ENCODE measurements at regions not wholly inside any gene's neighbourhood (a gene's known extent, or its start where the extent isn't known, plus 50 kb on each side); places are given as distances from the start of the nearest gene placed in this dataset.
"Not testable (repeated sequence)": the region's sequence is repeated elsewhere in the genome, so short reads cannot be mapped to it uniquely, and the experiment has no call there.

DNA sequence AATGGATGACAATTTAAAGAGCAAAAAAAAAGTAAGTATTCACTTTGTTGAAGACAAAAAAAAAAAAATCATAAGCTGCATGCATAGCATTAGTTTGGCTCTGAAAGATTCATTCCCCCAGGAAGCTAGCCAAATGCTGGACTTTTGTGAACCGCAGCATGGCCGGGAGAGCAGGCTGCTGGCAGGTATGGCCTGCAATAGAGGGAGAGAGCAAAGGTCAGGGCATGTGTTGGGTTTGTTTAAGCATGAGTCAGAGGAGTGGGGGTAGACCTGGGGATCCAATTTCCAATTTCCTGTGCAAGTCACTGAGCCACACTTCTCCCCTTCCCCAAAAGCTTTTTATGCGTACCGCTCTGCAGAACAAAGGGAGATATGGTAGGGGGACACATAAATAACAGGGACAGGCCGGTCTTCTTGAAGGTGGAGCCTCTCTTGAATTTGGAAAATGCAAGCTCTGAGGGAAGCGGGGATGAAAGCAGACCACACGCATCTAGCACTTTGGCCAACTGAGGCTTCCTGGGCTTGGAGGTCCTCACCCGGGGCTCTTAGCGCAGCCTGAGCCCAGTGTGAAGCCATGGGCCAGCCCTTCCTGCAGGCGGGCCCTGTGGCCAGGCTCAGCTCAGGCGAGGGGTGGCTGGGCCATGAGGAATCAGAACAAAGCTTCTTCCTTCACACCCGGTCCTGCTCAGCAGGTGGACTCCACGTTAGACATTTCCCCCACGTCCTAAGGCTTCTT, 171.1 kb downstream of the TOMM20 start:
- no peak for DNase-seq

DNA sequence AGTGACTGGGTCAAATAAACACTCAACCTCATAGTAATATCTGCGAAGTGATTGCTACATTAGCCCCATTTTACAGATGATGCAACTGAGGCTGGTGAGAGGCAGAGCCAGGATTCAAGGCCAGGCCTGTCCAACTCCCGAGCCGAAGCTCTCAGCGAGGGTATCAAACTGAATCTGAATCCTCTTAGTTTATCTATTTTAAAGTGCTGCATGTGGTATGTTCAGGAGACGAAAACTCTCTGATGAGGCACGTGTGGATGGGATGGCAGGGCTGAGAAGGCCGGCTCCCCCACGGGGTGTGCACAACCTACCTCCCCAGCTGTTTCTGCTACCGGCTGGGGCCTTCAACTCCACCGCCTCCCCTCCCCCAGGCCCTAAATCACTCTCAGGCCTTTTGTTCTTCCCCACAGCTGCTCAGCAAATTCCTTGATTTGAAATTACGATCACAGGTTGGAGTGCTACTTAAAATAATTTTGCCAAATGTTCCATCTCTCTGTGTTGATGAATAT, 171.8 kb downstream of the TOMM20 start:
- DNase-seq, result no peak

DNA sequence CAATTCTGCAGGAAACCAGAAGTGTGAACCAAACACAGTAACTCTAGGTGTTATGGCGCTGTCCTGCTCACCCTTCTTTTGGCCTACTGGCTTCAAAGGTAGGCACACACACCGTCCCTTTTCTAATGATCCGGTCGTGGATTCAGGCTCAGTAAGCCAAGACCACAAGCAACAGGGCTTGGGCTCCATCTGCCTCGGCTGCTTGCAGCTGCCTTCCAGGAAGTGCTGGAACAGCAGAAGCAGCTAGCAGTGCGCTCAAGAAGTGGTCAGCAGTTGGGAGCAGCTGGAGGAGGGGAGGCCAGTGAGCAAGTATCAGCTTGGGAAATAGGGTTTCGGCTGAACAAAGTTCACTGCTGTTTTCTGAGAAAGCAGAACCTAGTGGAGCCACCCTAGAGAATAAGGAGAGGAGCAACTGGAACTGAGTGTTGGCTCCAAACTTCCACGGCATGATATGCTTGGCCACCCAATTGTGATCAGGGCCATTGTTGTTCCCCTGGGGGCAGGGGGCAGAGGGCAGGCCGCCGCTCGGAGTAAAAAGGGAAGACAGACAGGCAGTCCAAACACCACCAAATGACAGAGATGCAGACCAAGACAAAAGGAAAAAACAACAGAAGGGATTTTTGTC, 173.4 kb downstream of the TOMM20 start:
- DNase-seq, result peak; percentile 95 to 97

DNA sequence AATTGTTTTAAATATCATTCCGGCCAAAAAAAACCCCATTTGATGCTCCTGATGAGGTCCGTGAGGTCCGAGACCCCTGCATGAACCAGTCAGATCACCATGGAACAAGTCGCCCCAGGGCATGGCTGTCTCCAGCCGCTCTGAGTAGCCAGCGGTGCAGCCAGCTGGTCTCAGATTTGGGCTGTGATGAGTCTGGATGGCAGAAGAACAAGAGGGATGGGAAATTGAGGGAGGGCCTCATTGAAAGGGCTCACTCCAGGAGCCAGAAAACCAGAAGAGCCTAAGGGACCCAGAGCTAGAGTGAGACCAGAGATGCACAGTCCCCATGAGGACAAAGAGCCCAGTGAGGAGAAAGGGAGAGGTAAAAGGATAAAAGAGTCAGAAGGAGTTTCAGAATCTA, 174.0 kb downstream of the TOMM20 start:
- no peak for DNase-seq

DNA sequence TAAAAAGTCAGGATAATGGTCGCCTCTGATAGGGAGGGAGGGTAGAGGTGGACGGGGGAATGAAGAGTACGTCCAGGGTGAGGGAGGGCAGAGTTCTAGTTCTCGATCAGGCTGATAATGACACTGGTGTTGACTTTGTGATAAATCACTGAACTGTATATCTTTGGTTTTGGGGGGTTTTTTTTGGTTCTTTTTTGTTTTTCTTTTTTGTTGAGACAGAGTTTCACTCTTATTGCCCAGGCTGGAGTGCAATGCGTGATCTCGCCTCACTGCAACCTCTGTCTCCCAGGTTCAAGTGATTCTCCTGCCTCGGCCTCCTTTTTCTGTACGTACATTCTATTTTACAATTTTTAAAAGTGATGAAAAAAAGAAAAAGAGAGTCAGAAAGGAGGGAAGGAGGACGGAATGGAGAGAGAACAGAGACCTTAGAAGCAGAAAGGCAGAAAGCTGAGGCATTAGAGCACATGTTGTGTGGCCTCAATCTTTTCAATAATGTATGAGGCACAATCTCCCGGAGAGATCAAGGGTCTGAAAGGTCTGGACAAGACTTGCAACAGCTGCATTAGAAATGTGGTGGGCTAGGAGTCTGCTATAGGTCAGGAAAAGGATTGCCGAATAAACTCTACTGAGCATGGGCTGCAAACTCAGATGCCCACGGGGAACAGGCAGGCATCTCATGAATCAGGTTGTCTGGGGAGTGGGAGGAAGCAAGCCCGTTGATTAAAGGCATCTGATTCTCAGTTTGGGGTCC, 174.8 kb downstream of the TOMM20 start:
- no peak for DNase-seq

DNA sequence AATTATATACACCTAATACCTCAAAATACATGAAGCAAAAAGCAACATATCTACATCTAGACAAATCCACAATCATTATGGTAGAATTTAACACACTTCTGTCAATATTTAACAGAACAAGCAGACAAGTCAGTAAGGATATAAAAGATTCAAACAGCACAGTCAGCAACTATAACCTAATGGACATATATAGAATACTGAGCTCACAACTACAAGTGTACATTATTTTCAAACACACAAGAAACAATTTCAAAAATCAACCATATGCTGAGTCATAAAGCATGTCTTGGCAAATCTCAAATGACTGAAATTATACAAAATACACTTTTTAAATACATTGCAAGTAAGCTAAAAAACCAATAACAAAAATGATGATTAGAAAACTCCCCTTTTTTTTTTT, 178.0 kb downstream of the TOMM20 start:
- DNase-seq, result no peak

DNA sequence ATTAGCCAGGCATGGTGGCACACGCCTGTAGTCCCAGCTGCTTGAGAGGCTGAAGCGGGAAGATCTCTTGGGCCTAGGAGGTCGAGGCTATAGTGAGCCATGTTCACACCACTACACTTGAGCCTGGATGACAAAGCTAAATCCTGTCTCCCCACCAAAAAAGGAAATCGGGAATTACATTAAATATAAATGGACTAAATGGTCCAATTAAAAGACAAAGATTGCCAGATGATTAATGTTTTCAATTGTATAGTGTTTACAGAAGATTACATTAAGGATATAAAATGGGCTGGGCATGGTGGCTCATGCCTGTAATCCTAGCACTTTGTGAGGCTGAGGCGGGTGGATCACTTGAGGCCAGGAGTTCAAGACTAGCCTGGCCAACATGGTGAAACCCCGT, 179.1 kb downstream of the TOMM20 start:
- DNase-seq, result not testable (repeated sequence)

DNA sequence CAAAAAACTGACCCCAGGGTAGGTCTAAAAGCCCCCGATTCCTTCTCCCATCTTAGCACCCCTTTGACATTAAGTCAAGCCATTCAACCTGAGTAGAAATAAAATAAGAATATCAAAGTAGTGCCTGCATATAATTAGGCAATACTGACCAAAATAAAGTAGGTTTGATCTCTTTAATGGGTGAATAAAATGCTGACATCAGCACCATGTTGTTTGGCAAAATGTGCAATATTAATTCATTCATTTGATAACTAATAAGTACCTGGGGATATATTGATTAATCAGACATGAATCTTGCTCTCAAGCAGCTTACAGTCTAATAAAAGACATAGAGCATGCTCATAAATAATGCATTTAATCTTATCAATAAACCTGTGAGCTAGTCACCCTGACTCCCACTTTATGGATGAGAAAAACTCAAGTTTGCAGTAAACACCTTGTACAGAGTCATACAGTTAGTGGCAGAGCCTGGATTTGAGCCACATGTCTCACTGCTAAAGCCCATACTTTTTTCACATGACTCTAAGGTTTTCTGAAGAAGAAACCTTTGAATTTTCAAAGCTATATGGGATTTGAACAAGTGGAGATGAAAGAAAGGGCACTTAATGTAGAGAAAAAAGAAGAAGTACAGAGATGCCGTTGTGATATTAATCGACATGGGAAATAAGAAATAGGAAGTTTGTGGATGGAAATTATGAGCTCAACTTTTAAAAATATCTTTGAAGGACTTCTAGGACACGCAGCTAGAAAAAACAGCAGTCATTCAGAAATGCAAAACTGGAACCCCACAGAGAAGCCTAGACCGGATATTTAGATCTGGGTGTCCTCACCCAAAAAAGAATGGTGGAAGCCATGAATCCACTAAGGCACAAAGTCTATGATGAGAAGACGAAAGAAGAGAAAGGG, 183.9 kb downstream of the TOMM20 start:
- peak; percentile 77 to 85 for DNase-seq

DNA sequence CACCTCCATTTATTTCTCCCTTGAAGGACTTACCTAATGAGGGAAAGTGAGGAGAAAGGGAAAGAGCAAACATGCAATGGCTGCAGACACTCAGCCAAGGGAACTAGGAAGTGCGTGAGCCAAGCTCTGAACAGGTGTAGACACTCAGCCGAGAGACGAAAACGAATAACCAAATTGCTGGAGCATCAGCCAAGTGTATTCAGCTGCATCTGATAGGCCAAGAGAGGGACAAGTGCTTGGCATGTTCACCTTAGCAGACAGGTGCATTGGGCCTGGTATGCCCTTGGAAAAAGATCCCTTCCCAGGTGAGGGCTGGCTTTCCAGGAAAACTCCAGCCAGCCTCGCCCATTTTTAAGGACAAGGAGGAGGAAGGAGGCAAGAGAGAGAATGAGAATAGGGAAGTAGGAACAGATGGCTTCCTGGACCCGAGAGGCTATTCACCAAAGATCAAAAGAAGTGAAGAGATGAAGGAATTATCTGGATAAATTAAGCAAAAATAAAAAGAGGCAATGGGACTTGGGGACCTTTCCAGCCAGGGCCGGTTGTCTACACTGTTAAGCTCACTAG, 184.7 kb downstream of the TOMM20 start:
- DNase-seq, result peak in 1 of 2 experiments; percentile 22

DNA sequence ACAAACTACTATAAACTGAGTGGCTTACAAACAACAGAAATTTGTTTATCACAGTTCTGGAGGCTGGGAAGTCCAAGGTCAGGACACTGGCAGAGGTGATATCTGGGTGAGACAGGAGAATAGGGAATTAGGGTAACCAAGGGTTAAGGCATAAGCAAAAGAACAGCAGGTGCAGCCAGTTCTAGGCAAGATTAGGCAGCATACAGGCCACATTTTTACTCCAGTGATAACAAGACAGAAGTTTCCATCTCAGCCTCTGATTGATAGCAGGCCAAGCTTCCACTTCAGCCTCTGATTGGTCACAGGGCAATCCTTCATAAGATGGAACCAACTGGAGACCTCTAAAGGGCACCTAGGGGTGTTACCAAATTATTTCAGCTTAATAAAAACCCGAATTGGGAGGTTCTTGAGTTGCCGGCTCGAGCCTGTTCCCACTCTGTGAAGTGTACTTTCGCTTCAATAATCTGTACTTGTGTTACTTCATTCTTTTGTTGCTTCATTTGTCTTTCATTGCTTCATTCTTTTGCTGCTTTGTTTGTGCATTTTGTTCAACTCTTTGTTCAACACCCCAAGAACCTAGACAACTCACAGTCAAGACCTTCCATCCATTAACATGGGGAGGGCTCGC, 185.6 kb downstream of the TOMM20 start:
- DNase-seq, result no peak

DNA sequence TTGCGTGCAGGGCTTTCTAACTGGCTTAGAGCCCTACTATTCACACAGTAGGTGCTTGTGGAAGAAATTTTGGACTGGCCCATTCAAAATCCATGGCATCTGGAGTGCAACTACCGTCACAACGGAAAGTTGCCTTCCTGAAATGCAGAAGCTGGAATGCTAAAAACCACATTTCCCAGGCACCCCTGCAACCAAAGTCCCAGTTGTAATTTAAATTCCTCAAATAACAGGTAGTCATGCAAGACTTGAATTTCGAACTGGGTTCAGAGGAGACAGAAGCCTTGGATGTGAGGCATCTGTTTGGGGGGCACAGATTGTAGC, 186.7 kb downstream of the TOMM20 start:
- DNase-seq, result no peak

DNA sequence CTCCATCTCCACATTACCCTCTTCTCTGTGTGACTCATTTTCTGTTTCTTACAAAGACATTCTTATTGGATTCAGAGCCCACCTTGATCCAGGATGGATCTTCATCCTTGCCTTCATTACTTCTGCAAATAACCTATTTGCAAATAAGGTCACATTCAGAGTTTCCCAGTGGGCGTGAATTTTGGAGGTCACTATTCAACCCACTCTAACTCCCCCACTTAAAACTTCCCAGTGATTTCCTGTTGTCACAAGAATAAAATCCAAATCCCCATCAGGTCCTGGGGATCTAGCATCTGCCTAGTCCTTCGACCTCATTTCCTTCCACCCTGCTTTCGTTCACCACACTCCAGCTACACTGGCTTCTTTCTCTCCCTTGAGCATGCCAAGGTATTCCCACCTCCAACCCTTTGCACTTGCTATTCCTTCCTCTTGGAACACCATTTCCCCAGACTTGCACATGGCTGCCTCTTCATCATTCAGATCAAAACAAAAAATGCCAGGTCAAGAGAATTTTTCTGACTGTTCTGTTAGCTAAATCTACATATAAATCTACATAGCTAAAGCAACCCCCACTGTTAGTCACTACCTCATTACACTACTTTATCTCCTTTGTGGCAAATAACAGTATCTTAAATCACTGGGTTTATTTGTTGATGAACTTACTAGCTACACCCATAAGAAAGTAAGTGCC, 187.2 kb downstream of the TOMM20 start:
- DNase-seq, result no peak

DNA sequence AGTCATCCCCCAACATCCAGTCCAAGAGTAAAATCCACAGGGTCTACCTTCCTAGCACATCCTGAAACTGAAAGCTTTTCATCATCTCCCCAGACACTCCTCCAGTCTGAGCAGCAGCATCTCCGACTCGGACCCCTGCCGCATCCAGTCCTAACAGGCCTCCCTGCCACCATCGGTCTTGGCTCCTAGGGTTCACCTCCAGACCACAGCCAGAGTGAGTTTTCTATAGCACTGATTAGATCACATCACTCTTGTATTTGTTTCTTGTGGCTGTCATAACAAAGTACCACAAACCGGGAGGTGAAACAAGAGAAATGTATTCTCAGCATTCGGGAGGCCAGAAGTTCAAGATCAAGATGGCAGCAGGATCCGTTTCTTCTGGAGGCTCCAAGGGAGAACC, 187.8 kb downstream of the TOMM20 start:
- DNase-seq, result no peak

DNA sequence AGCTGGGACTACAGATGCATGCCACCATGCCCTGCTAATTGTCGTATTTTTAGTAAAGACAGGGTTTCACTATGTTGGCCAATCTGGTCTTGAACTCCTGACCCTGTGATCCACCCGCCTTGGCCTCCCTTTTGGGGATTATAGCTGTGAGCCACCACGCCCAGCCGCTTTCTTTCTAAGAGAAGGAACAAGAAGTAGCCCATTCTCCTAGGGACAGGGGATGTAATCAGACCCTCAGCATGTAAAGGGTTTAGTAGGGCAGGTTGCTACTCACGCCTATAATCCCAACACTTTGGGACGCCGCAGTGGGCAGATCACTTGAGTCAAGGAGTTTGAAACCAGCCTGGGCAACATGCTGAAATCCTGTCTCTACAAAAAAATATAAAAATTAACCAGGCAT, 189.7 kb downstream of the TOMM20 start:
- no peak for DNase-seq

DNA sequence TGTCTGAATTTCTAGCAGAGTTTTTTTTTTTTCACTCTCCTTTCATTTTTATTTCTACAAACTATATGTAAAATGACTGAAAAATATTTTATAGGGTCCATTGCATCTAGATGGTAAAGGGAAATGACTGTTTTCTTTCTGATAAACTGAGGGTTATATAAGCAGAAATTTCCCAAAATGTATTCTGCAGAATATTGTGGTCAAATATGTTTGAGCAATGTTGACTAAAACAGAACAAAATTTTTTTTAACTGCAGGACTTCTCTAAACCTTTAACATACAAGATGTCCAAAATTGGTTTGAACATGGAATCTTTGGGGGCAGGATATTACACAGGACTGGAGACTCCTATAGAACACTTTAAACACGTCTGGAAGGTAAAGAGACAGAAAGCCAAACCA, 190.5 kb downstream of the TOMM20 start:
- DNase-seq, result peak; percentile 5 to 19

DNA sequence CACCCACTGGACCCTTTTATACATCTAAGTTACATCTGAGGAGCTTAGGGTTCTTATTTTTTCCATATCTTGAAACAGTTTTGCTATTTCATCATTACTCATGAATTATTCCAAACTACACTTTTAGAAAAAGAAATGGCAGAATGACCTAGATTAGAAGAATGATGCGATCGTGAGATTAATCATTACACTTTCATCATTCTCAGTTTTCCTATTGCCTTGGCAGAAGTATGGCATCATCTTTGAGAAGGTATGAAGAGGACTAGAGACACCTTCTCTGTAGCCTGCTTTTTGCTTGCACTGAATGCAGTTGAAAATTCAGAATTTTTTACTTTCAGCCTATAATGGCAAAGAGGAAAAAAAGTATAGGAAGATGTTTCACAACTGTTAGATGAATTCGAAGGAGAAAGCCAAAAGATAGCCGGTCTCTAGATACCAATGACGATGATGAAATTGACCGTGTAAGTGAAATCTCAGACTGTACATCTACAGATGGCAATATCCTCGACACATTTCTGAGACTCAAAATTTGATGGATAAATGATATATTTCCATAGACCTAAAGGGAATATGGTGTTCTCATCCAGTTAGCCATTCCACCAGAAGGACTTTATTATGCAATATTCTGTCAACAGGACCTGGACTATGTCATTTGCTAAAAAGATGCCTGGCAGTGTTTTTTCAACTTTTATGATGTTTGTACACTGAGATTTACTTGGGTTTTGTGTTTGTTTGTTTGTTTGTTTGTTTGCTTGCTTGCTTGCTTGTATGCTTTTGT, 191.8 kb downstream of the TOMM20 start:
- no peak for DNase-seq

DNA sequence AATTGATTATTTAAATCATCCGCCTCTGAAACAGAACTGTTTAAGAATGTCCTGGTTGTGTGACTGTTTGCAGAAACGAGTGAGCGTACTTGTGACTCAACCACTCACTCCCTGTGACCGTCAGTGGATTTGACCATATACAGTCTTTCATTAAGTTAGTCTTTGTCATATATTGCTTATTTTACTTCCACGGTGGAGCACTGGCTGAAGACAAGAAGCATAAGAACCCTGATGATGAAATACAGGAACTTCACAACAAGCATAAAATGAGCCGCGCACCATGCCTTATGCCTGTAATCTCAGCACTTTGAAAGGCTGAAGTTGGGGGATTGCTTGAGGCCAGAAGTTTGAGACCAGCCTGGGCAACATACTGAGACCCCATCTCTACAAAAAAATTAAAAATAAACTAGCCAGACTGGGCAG, 194.0 kb downstream of the TOMM20 start:
- DNase-seq, result peak; percentile 74 to 76

DNA sequence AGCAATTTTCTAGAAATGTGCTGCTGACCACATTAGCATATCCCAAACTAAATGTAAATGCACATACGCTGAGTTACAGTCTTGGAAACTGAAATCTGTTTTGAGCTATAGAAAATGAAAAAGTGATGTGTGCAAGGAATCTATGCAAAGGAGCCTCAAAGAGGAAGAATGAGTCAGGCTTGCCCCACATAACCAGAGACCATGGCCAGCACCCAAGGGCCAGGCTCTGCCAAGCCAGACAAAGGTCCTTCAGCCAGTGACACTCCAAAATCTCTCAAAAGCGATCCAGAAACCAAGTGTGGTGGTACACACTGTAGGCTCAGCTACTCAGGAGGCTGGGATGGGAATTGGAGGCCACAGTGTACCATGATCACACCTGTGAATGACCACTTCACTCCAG, 195.2 kb downstream of the TOMM20 start:
- peak; percentile 69 to 80 for DNase-seq

DNA sequence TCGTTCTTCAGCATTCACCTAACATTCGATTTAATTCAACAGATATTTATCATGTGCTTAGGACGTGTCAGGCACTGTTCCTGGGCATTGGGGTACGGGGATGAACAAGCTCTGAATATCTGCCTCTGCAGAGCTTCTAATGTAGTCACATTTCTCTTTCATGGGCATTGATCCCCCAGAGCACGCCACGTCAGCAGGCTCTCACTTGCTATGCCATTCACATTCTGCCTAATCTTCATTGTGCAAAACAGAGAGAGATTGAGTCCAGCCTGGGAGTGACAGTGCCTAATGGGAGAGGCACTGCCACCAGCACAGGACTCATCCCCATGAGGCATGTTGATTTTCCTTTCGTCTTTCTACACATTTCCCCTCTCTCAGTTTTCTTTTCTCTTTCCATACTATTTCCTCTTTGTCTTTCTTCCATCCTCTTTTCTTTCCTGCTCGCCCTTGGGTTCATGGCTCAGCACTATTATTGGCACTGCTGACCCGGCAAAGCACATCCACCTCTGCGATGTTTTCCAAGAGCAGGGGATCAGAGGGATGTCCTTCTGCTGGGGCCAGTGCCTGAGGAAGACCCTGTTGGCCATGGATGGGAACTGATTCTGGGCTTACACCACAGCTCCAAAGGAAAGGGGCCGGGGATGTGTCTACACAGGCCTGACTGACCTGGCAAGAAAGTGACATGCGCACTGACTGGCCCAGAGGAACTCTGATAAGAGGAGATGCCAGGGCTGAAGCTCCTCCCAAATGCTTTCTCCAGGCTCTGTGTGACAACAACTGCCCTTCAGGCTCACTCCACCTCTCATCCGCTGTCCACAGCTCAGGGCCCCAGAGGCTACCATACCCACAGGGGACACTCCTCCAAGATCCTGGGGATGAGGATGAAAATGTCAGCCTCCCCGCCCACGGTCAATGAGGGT, 195.9 kb downstream of the TOMM20 start:
- DNase-seq, result no peak

All from AML-193 (cell line).